Skeletal muscle cell (primary cell): ENCODE measurements at regions not wholly inside any gene's neighbourhood (a gene's known extent, or its start where the extent isn't known, plus 50 kb on each side); places are given as distances from the start of the nearest gene placed in this dataset.

Experiments used
- DNase-seq: peaks from one replicate; pipeline ENCODE4 v3.0.0-alpha.2; 2010; ENCODE audit warnings: low read depth
- H3K4me3 ChIP-seq: 2 replicates; pipeline ENCODE4 v1.5.1; 2011; ENCODE audit warnings: low read depth, mild to moderate bottlenecking, control low read depth, low read length, moderate library complexity

- no peak overlapping the region for H3K4me3 ChIP-seq
- no peak for DNase-seq
These were observed 1072.4 kb upstream of the CDH9 start for GRCh38 chr5:28110781-28111180.

- H3K4me3 ChIP-seq: no peak overlapping the region
- no peak for DNase-seq
These were observed 1065.7 kb upstream of the CDH9 start for GRCh38 chr5:28104080-28104479.

DNA sequence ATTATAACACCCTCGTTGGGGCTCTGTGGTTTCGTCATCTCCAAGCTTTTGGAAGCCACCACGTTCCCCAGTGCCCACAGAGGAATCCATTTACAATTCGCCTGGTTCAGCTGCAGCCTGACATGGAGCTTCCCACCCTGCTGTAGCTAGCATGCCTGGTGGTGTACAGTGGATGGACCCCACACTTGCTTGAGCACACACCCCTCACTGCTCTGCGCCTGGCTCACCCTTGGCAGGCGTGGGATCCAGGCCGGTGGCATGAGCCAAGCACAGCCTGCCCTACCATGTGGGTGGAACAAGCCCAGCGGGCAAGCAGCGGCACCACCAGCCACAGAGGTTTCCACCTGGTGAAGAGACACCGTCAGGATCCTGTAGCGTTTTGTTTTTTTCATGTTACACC lies 1045.7 kb upstream of the CDH9 start:
- no peak for DNase-seq
- no peak overlapping the region for H3K4me3 ChIP-seq

DNA sequence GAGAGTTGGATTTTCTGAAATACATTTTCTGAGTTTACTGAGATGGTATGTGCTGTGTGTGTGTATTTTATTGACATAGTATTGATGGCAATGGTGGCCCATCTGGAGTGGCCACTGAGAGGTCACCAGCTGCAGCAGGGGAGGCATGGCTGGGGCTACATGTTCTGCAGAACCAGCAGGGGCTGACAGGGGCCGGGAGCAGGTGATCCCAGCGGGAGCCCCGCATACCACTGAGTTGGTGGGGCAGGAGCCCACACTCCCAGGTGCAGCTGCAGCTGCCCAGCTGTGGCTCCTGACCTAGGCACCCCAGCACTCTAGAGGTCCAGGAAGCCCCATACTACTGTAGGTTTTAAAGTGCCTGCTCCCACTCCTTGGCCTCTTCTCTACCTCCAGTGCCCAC lies 1044.2 kb upstream of the CDH9 start:
- H3K4me3 ChIP-seq: no peak overlapping the region
- DNase-seq: no peak

DNA sequence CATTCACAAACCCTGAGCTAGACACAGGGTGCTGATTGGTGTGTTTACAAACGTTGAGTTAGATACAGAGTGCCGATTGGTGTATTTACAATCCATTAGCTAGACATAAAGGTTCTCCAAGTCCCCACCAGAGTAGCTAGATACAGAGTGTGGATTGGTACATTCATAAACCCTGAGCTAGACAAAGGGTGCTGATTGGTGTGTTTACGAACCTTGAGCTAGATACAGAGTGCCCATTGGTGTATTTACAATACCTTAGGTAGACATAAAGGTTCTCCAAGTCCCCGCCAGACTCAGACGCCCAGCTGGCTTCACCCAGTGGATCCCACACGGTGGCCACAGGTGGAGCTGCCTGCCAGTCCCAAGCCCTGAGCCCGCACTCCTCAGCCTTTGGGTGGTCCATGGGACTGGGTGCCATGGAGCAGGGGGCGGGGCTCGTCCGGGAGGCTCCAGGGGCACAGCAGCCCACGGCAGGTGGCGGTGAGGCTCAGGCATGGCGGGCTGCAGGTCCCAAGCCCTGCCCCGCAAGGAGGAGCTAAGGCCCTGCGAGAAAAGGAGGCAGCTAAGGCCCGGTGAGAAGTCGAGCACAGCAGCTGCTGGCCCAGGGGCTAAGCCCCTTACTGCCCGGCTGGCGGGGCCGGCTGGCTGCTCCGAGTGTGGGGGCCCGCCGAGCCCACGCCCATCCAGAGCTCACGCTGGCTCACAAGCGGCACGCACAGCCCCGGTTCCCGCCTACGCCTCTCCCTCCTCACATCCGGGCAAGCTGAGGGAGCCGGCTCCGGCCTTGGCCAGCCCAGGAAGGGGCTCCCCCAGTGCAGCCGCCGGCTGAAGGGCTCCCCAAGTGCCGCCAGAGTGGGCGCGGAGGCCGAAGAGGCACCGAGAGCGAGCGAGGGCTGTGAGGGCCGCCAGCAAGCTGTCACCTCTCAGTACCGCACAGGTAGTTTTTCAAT lies 1039.2 kb upstream of the CDH9 start:
- no peak overlapping the region for H3K4me3 ChIP-seq
- DNase-seq: no peak

DNA sequence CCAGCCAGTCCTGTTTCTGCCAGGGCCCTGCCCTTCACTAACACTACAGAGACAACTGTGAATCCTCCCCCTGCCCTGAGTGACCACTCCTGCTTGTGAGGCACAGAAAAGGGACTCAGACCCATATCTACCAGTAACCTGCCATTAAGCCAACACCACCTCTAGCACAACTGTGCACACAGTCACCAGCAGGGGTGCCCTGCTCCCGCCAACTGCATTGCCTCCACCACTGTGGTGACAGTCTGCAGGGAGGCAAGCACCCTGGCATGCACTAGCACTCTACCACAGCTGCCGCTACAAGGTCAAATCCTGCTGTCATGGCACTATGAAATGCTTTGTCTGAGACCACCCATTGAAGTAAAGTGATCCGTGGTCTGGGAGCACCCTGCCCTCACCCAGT lies 1028.5 kb upstream of the CDH9 start:
- H3K4me3 ChIP-seq: no peak overlapping the region

DNA sequence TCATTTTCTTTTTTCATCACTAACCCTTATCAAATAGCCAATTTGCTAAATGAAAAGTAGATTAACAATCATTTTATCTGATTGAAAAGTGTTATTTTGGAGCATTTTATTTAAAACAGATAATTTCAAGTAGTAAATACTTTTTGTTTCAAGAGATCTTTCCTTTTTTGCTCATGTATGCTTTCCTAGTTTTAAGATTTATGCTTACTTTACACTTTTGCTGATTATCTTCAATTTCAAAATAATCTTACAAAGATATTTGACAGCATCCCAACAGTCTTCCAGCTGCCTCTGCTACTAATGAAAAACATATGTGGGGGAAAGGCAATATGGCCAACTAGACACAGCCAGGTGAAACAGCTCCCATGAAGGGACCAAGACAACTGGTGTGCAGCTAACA lies 1027.3 kb upstream of the CDH9 start:
- DNase-seq: no peak
- H3K4me3 ChIP-seq: no peak overlapping the region

More for the DNA sequence above, 1028.5 kb upstream of the CDH9 start:
- no peak for DNase-seq

GRCh38 chr5:28046596-28046995 lies 1008.2 kb upstream of the CDH9 start:
- DNase-seq: no peak
- no peak overlapping the region for H3K4me3 ChIP-seq

DNA sequence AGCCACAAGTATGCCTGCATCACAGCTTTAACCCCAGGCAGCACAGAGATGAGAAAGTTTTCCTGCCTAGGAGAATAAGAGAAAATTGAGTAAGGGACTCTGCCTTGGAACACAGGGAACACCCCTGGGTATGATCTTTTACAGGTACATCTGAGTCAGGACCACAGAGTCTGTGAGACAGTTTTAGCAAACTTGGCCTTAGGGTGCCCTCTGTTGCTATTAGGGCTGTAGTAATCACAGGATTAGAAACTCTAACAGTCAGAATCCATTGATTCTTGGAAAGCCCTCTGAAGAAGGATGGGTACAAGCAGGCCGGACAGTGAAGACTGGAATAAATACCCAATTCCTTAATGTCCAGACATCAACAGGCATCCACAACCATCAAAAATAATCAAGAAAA lies 989.5 kb upstream of the CDH9 start:
- H3K4me3 ChIP-seq: no peak overlapping the region
- DNase-seq: no peak

GRCh38 chr5:28017178-28017577 lies 978.8 kb upstream of the CDH9 start:
- no peak overlapping the region for H3K4me3 ChIP-seq
- no peak for DNase-seq

- no peak for DNase-seq
- no peak overlapping the region for H3K4me3 ChIP-seq
These were observed 976.4 kb upstream of the CDH9 start for GRCh38 chr5:28014779-28015178.

DNA sequence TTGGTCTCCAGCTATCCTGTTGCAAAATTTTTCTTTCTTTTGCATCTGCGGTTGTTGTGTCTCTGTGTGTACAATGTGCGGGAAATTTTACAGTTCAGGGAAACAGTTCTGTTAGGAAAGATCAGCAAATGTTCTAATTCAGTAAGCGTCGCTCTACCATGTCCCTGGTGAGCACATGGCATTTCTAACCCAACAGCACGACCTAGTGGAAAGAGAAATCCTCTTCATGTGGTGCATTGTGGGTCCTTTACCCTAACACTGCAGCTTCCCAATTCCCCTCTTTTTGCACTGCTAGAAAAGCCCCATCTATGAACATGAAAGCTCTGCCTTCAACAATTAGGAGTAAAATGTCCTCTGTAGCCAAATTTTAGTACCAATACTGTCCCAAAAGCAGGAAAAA lies 974.2 kb upstream of the CDH9 start:
- no peak for DNase-seq
- no peak overlapping the region for H3K4me3 ChIP-seq

DNA sequence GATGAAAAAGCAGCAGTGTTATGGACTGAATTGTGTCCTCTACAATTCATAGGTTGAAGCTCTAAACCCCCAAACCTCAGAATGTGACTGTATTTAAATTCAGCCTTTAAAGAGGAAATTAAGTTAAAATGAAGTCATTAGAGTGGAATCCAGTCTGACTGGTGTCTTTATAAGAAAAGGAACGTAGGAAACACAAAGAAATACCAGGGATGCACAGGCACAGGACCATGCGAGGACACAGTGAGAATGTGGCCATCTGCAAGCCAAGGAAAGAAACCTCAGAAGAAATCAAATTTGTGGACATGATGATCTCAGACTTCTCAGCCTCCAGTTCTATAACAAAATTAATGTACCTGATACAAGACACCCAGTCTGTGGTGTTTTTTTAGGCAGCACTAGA lies 971.2 kb upstream of the CDH9 start:
- no peak for DNase-seq
- H3K4me3 ChIP-seq: no peak overlapping the region

DNA sequence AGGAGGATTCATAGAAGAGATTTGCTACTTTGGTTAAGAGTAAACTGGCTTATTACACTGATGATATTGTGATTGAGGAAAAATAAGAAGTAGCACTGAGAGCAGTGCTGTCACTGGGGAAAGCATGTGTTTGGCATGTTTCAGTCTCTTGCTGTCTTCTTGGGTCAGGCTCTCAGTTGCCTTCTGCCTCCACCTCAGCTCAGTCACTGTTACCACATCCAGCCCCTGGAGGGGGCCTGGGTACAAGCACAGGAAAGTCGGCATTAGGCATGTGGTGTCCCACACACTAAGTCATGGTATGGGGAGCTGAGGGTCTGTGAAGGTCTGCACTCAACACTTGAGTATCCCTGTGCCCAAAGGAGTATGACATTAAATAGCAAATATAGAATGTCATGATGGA lies 958.3 kb upstream of the CDH9 start:
- DNase-seq: no peak
- no peak overlapping the region for H3K4me3 ChIP-seq

GRCh38 chr5:27995867-27996266 lies 957.5 kb upstream of the CDH9 start:
- H3K4me3 ChIP-seq: no peak overlapping the region
- no peak for DNase-seq

GRCh38 chr5:27978322-27978721 lies 939.9 kb upstream of the CDH9 start:
- no peak for DNase-seq
- no peak overlapping the region for H3K4me3 ChIP-seq

DNA sequence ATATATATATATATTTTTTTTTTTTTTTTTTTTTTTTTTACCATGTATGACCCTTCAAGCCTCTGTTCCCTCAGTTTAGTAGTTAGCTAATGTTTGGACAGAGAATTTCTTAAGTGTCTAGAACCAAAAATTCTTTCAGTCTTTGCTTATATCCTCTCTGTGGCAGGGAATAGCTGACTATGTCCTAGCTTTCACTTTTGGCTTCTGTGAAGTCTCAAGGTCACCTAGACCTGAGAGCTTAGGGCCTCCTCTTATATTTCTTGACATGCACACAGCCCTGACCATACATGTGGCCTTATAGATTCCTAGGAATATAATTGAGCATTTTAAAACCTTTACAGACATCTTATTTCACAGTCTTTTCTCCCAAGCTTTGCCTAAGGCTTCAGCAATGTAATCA lies 930.8 kb upstream of the CDH9 start:
- no peak for DNase-seq
- no peak overlapping the region for H3K4me3 ChIP-seq

DNA sequence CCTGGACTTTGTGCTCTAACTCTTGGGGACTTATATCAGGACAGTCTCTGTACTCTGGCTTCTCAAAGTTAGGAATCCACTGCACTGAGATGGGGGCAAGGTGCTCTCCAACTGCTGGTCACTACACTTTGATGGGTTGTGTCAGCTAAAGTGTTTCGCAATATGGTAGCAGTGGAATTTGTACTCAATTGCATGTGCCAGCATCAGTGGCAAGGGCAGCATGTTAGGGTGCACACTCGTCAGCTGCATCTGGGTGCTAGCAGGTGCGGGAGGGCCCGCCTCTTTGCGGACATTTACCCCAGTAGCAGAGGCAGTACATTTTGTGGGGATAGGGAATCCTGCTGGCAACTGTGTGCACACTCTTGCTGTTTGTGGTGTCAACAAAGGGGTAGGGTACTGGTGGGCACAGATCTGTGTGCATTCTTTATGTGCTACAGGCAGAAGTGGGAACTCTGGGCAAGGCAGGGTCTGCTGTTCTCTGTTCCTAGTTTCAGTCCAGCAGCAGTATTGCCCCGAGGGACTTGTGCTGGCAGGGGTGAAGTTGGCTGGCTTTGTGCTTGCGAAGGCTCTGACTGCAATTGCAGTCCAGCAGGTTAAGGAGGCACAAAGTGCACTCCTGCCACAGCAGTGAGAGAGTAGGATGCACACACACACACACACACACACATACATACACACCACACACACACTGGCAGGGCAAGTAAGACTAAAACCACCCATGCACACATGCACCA lies 924.8 kb upstream of the CDH9 start:
- H3K4me3 ChIP-seq: no peak overlapping the region
- no peak for DNase-seq

DNA sequence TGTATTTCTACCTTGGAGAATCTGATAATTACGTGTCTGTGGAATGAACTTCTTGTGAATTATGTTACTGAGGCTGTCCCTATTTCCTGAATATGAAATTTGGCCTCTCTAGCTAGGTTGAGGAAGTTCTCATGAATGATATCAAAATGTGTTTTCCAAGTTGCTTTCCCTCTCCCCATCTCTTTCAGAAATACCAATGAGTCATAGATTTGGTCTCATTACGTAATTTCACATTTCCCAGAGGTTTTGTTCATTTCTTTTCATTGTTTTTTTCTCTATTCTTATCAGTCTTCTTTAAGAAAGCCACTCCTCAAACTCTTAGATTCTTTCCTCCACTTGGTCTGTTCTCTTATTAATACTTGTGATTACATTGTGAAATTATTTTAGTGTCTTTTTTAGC lies 923.8 kb upstream of the CDH9 start:
- DNase-seq: no peak
- no peak overlapping the region for H3K4me3 ChIP-seq

DNA sequence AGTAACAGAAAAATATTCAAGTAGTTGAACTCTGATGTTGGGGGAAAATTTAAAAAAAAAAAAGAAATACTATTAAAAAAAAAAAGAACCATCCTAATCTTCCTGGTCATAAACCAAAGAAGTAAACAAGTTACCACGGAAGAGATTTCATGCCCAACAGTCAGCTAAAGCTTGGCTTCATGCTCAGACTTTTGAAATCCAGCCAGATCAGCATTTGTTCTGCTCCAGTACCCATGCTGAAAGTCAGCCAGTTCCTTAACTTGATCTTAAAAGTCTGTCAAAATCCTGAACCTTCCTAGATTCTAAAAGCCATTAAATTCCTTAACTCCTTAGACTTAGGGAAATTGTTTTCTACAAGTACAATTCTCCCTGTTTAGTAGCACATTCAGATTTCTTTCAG lies 908.7 kb upstream of the CDH9 start:
- no peak overlapping the region for H3K4me3 ChIP-seq
- DNase-seq: no peak

GRCh38 chr5:27944471-27944870 lies 906.1 kb upstream of the CDH9 start:
- no peak overlapping the region for H3K4me3 ChIP-seq
- DNase-seq: no peak
